ENCODE measurements at regions not wholly inside any gene's neighbourhood (a gene's known extent, or its start where the extent isn't known, plus 50 kb on each side); places are given as distances from the start of the nearest gene placed in this dataset.

GRCh38 chr10:118454211-118454610 is 112.1 kb upstream of the FAM204A start:
- DNase-seq (no peak), FAIRE-seq (no peak)
- no peak overlapping the region for H3K27ac ChIP-seq (ENCODE audit: low read depth in 1 of 3, low read length in 2 of 3)
- 73 to 89% (median 75%) methylated on average over 2 of the region's 2 CpGs for WGBS, 3 donors
- H3K36me3 ChIP-seq (ENCODE audit: control insufficient read depth in 3 of 3, insufficient read depth in 2 of 3, low read depth in 1 of 3, low read length in 3 of 3) = no peaks in the 10 kb centered on the region
- H3K4me1 ChIP-seq (ENCODE audit: control insufficient read depth in 3 of 3, insufficient read depth in 2 of 3, low read depth in 1 of 3, low read length in 2 of 3) = peaks cover 0 to 2% (median 0%) of the 10 kb centered on the region in 3 donors
- peaks cover 0 to 5% (median 0%) of the 10 kb centered on the region in 3 donors for H3K27me3 ChIP-seq (ENCODE audit: control insufficient read depth in 3 of 3, insufficient read depth in 3 of 3, low read length in 3 of 3)
- no peaks in the 10 kb centered on the region for H3K9me3 ChIP-seq (ENCODE audit: control insufficient read depth in 2 of 2, insufficient read depth in 1 of 2, low read depth in 1 of 2, low read length in 1 of 2)
- no peak overlapping the region for H3K4me3 ChIP-seq (ENCODE audit: low read depth in 1 of 3, low read length in 3 of 3)

- FAIRE-seq = peak; percentile 61
- H3K27ac ChIP-seq (ENCODE audit: low read depth in 1 of 3, low read length in 2 of 3) = no peak overlapping the region
These were observed 110.0 kb upstream of the FAM204A start for GRCh38 chr10:118452098-118452497.

GRCh38 chr10:118449521-118449920 is 107.4 kb upstream of the FAM204A start:
- no peak overlapping the region for H3K4me3 ChIP-seq (ENCODE audit: low read depth in 1 of 3, low read length in 3 of 3)
- no peak overlapping the region for H3K27ac ChIP-seq (ENCODE audit: low read depth in 1 of 3, low read length in 2 of 3)
- no peak for DNase-seq
- H3K9me3 ChIP-seq (ENCODE audit: control insufficient read depth in 2 of 2, insufficient read depth in 1 of 2, low read depth in 1 of 2, low read length in 1 of 2) = no peaks in the 10 kb centered on the region
- H3K4me1 ChIP-seq (ENCODE audit: control insufficient read depth in 3 of 3, insufficient read depth in 2 of 3, low read depth in 1 of 3, low read length in 2 of 3) = no peaks in the 10 kb centered on the region
- peaks cover 0 to 7% (median 0%) of the 10 kb centered on the region in 3 donors for H3K27me3 ChIP-seq (ENCODE audit: control insufficient read depth in 3 of 3, insufficient read depth in 3 of 3, low read length in 3 of 3)
- FAIRE-seq = no peak
- H3K36me3 ChIP-seq (ENCODE audit: control insufficient read depth in 3 of 3, insufficient read depth in 2 of 3, low read depth in 1 of 3, low read length in 3 of 3) = no peaks in the 10 kb centered on the region
- WGBS, 3 donors = 60 to 66% (median 64%) methylated on average over 9 of the region's 9 CpGs

More at GRCh38 chr10:118452098-118452497, 110.0 kb upstream of the FAM204A start:
- no peak for DNase-seq
- Histone ChIP-seq H3K27me3 (ENCODE audit: control insufficient read depth in 3 of 3, insufficient read depth in 3 of 3, low read length in 3 of 3) (peaks cover 0 to 7% (median 0%) of the 10 kb centered on the region in 3 donors), H3K4me3 (ENCODE audit: low read depth in 1 of 3, low read length in 3 of 3) (no peak overlapping the region), H3K36me3 (ENCODE audit: control insufficient read depth in 3 of 3, insufficient read depth in 2 of 3, low read depth in 1 of 3, low read length in 3 of 3) (no peaks in the 10 kb centered on the region), H3K4me1 (ENCODE audit: control insufficient read depth in 3 of 3, insufficient read depth in 2 of 3, low read depth in 1 of 3, low read length in 2 of 3) (no peaks in the 10 kb centered on the region), H3K9me3 (ENCODE audit: control insufficient read depth in 2 of 2, insufficient read depth in 1 of 2, low read depth in 1 of 2, low read length in 1 of 2) (no peaks in the 10 kb centered on the region)

- Histone ChIP-seq H3K9me3 (ENCODE audit: control insufficient read depth in 2 of 2, insufficient read depth in 1 of 2, low read depth in 1 of 2, low read length in 1 of 2) (no peaks in the 10 kb centered on the region), H3K4me1 (ENCODE audit: control insufficient read depth in 3 of 3, insufficient read depth in 2 of 3, low read depth in 1 of 3, low read length in 2 of 3) (no peaks in the 10 kb centered on the region), H3K27me3 (ENCODE audit: control insufficient read depth in 3 of 3, insufficient read depth in 3 of 3, low read length in 3 of 3) (peaks cover 0 to 7% (median 0%) of the 10 kb centered on the region in 3 donors), H3K36me3 (ENCODE audit: control insufficient read depth in 3 of 3, insufficient read depth in 2 of 3, low read depth in 1 of 3, low read length in 3 of 3) (no peaks in the 10 kb centered on the region), H3K4me3 (ENCODE audit: low read depth in 1 of 3, low read length in 3 of 3) (no peak overlapping the region), H3K27ac (ENCODE audit: low read depth in 1 of 3, low read length in 2 of 3) (no peak overlapping the region)
- 70 to 75% (median 72%) methylated on average over 5 of the region's 5 CpGs for WGBS, 3 donors
- FAIRE-seq (no peak), DNase-seq (no peak)
These were observed 106.6 kb upstream of the FAM204A start for GRCh38 chr10:118448744-118449143.

GRCh38 chr10:118447478-118448270 is 105.5 kb upstream of the FAM204A start:
- Histone ChIP-seq H3K4me1 (ENCODE audit: control insufficient read depth in 3 of 3, insufficient read depth in 2 of 3, low read depth in 1 of 3, low read length in 2 of 3) (no peaks in the 10 kb centered on the region), H3K9me3 (ENCODE audit: control insufficient read depth in 2 of 2, insufficient read depth in 1 of 2, low read depth in 1 of 2, low read length in 1 of 2) (no peaks in the 10 kb centered on the region), H3K36me3 (ENCODE audit: control insufficient read depth in 3 of 3, insufficient read depth in 2 of 3, low read depth in 1 of 3, low read length in 3 of 3) (no peaks in the 10 kb centered on the region), H3K27ac (ENCODE audit: low read depth in 1 of 3, low read length in 2 of 3) (no peak overlapping the region), H3K4me3 (ENCODE audit: low read depth in 1 of 3, low read length in 3 of 3) (no peak overlapping the region), H3K27me3 (ENCODE audit: control insufficient read depth in 3 of 3, insufficient read depth in 3 of 3, low read length in 3 of 3) (peaks cover 0 to 7% (median 0%) of the 10 kb centered on the region in 3 donors)
- FAIRE-seq = no peak
- WGBS, 3 donors = 51 to 56% (median 55%) methylated on average over 13 of the region's 13 CpGs
- DNase-seq = peak in 1 of 2 donors; percentile 4

GRCh38 chr10:118445535-118445934 is 103.4 kb upstream of the FAM204A start:
- FAIRE-seq (no peak), DNase-seq (no peak)
- Histone ChIP-seq H3K9me3 (ENCODE audit: control insufficient read depth in 2 of 2, insufficient read depth in 1 of 2, low read depth in 1 of 2, low read length in 1 of 2) (peaks cover 0 to 5% of the 10 kb centered on the region in 2 donors), H3K36me3 (ENCODE audit: control insufficient read depth in 3 of 3, insufficient read depth in 2 of 3, low read depth in 1 of 3, low read length in 3 of 3) (no peaks in the 10 kb centered on the region), H3K4me1 (ENCODE audit: control insufficient read depth in 3 of 3, insufficient read depth in 2 of 3, low read depth in 1 of 3, low read length in 2 of 3) (no peaks in the 10 kb centered on the region), H3K27ac (ENCODE audit: low read depth in 1 of 3, low read length in 2 of 3) (no peak overlapping the region), H3K27me3 (ENCODE audit: control insufficient read depth in 3 of 3, insufficient read depth in 3 of 3, low read length in 3 of 3) (peaks cover 0 to 11% (median 0%) of the 10 kb centered on the region in 3 donors), H3K4me3 (ENCODE audit: low read depth in 1 of 3, low read length in 3 of 3) (no peak overlapping the region)
- 69 to 81% (median 74%) methylated on average over 1 of the region's 1 CpG for WGBS, 3 donors

GRCh38 chr10:118444069-118444468 is 101.9 kb upstream of the FAM204A start:
- WGBS, 3 donors = 55 to 75% (median 62%) methylated on average over 2 of the region's 2 CpGs
- Histone ChIP-seq H3K27me3 (ENCODE audit: control insufficient read depth in 3 of 3, insufficient read depth in 3 of 3, low read length in 3 of 3) (peaks cover 0 to 7% (median 0%) of the 10 kb centered on the region in 3 donors), H3K4me3 (ENCODE audit: low read depth in 1 of 3, low read length in 3 of 3) (no peak overlapping the region), H3K9me3 (ENCODE audit: control insufficient read depth in 2 of 2, insufficient read depth in 1 of 2, low read depth in 1 of 2, low read length in 1 of 2) (peaks cover 0 to 5% of the 10 kb centered on the region in 2 donors), H3K4me1 (ENCODE audit: control insufficient read depth in 3 of 3, insufficient read depth in 2 of 3, low read depth in 1 of 3, low read length in 2 of 3) (no peaks in the 10 kb centered on the region), H3K27ac (ENCODE audit: low read depth in 1 of 3, low read length in 2 of 3) (no peak overlapping the region), H3K36me3 (ENCODE audit: control insufficient read depth in 3 of 3, insufficient read depth in 2 of 3, low read depth in 1 of 3, low read length in 3 of 3) (no peaks in the 10 kb centered on the region)
- DNase-seq = no peak
- no peak for FAIRE-seq

GRCh38 chr10:118442032-118442431 is 99.9 kb upstream of the FAM204A start:
- DNase-seq = no peak
- Histone ChIP-seq H3K9me3 (ENCODE audit: control insufficient read depth in 2 of 2, insufficient read depth in 1 of 2, low read depth in 1 of 2, low read length in 1 of 2) (peaks cover 0 to 5% of the 10 kb centered on the region in 2 donors), H3K4me3 (ENCODE audit: low read depth in 1 of 3, low read length in 3 of 3) (no peak overlapping the region), H3K27ac (ENCODE audit: low read depth in 1 of 3, low read length in 2 of 3) (no peak overlapping the region), H3K4me1 (ENCODE audit: control insufficient read depth in 3 of 3, insufficient read depth in 2 of 3, low read depth in 1 of 3, low read length in 2 of 3) (no peaks in the 10 kb centered on the region), H3K36me3 (ENCODE audit: control insufficient read depth in 3 of 3, insufficient read depth in 2 of 3, low read depth in 1 of 3, low read length in 3 of 3) (no peaks in the 10 kb centered on the region), H3K27me3 (ENCODE audit: control insufficient read depth in 3 of 3, insufficient read depth in 3 of 3, low read length in 3 of 3) (peaks cover 0 to 8% (median under 1%) of the 10 kb centered on the region in 3 donors)
- FAIRE-seq = no peak
- 61 to 67% (median 66%) methylated on average over 3 of the region's 3 CpGs for WGBS, 3 donors
